Caco-2 (cell line): ENCODE measurements at regions not wholly inside any gene's neighbourhood (a gene's known extent, or its start where the extent isn't known, plus 50 kb on each side); places are given as distances from the start of the nearest gene placed in this dataset.

Source experiments
- BruUV-seq: library from RNA; stranded (reverse); fragments of 400-500 nt; replicated peaks from 2 replicates; lab custom pipeline; 2021; lab: Mats Ljungman, UMichigan
- CTCF ChIA-PET: fragments of 300-600 bp; sonication (Branson Sonifier 250); formaldehyde crosslinking; loops from one replicate; lab custom pipeline; 2022; ENCODE audit warnings: antibody characterized with exemption; lab: Charles Lee
- POLR2A ChIA-PET: fragments of 300-600 bp; sonication (Branson Sonifier 250); formaldehyde crosslinking; loops from one replicate; lab custom pipeline; 2022; ENCODE audit warnings: antibody characterized with exemption; lab: Charles Lee
- DNase-seq, 2 experiments: peaks; one replicate each; pipeline versions ENCODE4 v3.0.0 to v3.0.0-alpha.2; 2020 to 2022
- H3K27me3 ChIP-seq: replicated peaks from 2 replicates; pipeline ENCODE4 v1.6.0; 2011; ENCODE audit warnings: low read length; ENCODE audit not compliant: control insufficient read depth, insufficient read depth
- H3K36me3 ChIP-seq: 2 replicates; pipeline ENCODE4 v1.5.1; 2011; ENCODE audit warnings: low read length; ENCODE audit not compliant: control insufficient read depth, insufficient read depth
- H3K4me1 ChIP-seq: fragments of 250-450 bp; sonication (Bioruptor Pico); 2 replicates; pipeline ENCODE4 v1.5.1; 2020; ENCODE audit warnings: mild to moderate bottlenecking
- H3K4me3 ChIP-seq: 2 replicates; pipeline ENCODE4 v1.5.1; 2011; ENCODE audit warnings: low read depth, mild to moderate bottlenecking, control low read depth, low read length
- H3K9me3 ChIP-seq: fragments of 250-450 bp; sonication (Bioruptor Pico); 2 replicates; pipeline ENCODE4 v1.5.1; 2020; ENCODE audit warnings: mild to moderate bottlenecking, moderate library complexity
- H3K27ac Mint-ChIP-seq: one replicate; pipeline ENCODE4 v1.8.0; 2022; ENCODE audit warnings: mixed read lengths; ENCODE audit not compliant: unreplicated experiment
- H3K27me3 Mint-ChIP-seq: one replicate; pipeline ENCODE4 v1.8.0; 2022; ENCODE audit warnings: mixed read lengths; ENCODE audit not compliant: insufficient read depth, unreplicated experiment
- H3K36me3 Mint-ChIP-seq: one replicate; pipeline ENCODE4 v1.8.0; 2022; ENCODE audit warnings: mild to moderate bottlenecking, mixed read lengths; ENCODE audit not compliant: insufficient read depth, unreplicated experiment
- H3K4me1 Mint-ChIP-seq: one replicate; pipeline ENCODE4 v1.8.0; 2022; ENCODE audit warnings: low read depth, mixed read lengths; ENCODE audit not compliant: unreplicated experiment
- H3K4me3 Mint-ChIP-seq: one replicate; pipeline ENCODE4 v1.8.0; 2022; ENCODE audit warnings: mild to moderate bottlenecking, moderate library complexity, mixed read lengths; ENCODE audit not compliant: unreplicated experiment
- H3K9me3 Mint-ChIP-seq: one replicate; pipeline ENCODE4 v1.8.0; 2022; ENCODE audit warnings: mixed read lengths; ENCODE audit not compliant: unreplicated experiment
- CTCF ChIP-seq, 2 experiments: fragments of 200-600 bp in 1 of 2; IDR thresholded peaks; 1 replicate in 1 of 2; 2 replicates in 1 of 2; pipeline versions ENCODE4 v1.5.1 to v1.8.0; 2011 to 2022; ENCODE audit warnings: antibody characterized with exemption in 1 of 2, control low read depth in 1 of 2, inconsistent platforms in 1 of 2, low read depth in 1 of 2, low read length in 1 of 2, mild to moderate bottlenecking in 1 of 2, moderate library complexity in 1 of 2; ENCODE audit not compliant: insufficient read depth in 1 of 2, severe bottlenecking in 1 of 2, unreplicated experiment in 1 of 2
- intact Hi-C: fragments of 100-400 bp; cut with micrococcal nuclease; formaldehyde crosslinking; loops from one replicate; pipeline ENCODE4 v1.10.0; 2022; ENCODE audit not compliant: unreplicated experiment

DNA sequence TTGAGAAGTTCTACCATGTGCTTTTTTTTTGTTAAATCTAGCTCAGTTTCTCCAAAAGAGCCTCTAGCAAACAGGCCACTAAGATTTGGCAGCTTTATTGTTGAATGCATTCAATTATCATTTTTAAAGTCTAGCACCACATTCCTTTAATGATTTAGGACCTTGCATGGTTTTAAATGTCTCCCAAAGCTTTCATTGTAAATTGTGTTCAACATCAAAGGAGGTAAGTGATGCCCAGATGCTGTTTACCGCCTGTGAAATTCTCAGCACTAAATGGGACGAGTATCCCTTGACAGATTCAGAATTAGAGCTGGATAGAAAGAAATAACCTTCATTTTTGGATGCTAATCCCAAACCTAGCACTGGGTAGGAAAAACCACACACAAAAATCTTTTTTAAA lies 112.1 kb upstream of the FAM204A start:
- H3K4me1 ChIP-seq: peaks cover 13% of the 10 kb centered on the region
- Mint-ChIP-seq H3K9me3 (peaks cover 21% of the 10 kb centered on the region), H3K36me3 (no peaks in the 10 kb centered on the region), H3K4me3 (no peak overlapping the region), H3K4me1 (no peaks in the 10 kb centered on the region), H3K27ac (no peak overlapping the region), H3K27me3 (peaks cover 3% of the 10 kb centered on the region)
- ChIA-PET CTCF (no interaction called here), POLR2A (no interaction called here)
- no peak overlapping the region for H3K4me3 ChIP-seq
- TF ChIP-seq CTCF (IDR thresholded peaks at IDR 0.05; ENCODE audit: insufficient read depth in 1 of 2, low read depth in 1 of 2, low read length in 1 of 2, severe bottlenecking in 1 of 2, unreplicated experiment in 1 of 2): no peak
- BruUV-seq: no TSS peak
- DNase-seq: no peak
- H3K36me3 ChIP-seq: no peaks in the 10 kb centered on the region
- no peaks in the 10 kb centered on the region for H3K27me3 ChIP-seq
- intact Hi-C loops: no loop called here
- peaks cover 8% of the 10 kb centered on the region; the same call in 1 of the 2 replicates for H3K9me3 ChIP-seq

GRCh38 chr10:118452098-118452497 lies 110.0 kb upstream of the FAM204A start:
- peaks cover 8% of the 10 kb centered on the region; the same call in 1 of the 2 replicates for H3K9me3 ChIP-seq
- CTCF ChIA-PET: no interaction called here
- intact Hi-C loops: no loop called here
- H3K27me3 Mint-ChIP-seq: peaks cover 3% of the 10 kb centered on the region
- no peaks in the 10 kb centered on the region for H3K4me1 Mint-ChIP-seq
- POLR2A ChIA-PET: no interaction called here
- no peak for DNase-seq
- no peak overlapping the region for H3K27ac Mint-ChIP-seq
- H3K36me3 ChIP-seq: no peaks in the 10 kb centered on the region
- H3K9me3 Mint-ChIP-seq: peaks cover 21% of the 10 kb centered on the region
- H3K4me3 Mint-ChIP-seq: no peak overlapping the region
- no TSS peak for BruUV-seq
- TF ChIP-seq CTCF (IDR thresholded peaks at IDR 0.05; ENCODE audit: insufficient read depth in 1 of 2, low read depth in 1 of 2, low read length in 1 of 2, severe bottlenecking in 1 of 2, unreplicated experiment in 1 of 2): no peak
- H3K27me3 ChIP-seq: no peaks in the 10 kb centered on the region
- H3K4me1 ChIP-seq: no peaks in the 10 kb centered on the region
- no peaks in the 10 kb centered on the region for H3K36me3 Mint-ChIP-seq
- H3K4me3 ChIP-seq: no peak overlapping the region

GRCh38 chr10:118449521-118449920 lies 107.4 kb upstream of the FAM204A start:
- ChIA-PET CTCF (no interaction called here), POLR2A (no interaction called here)
- intact Hi-C loops: no loop called here
- Histone ChIP-seq H3K4me3 (no peak overlapping the region), H3K9me3 (peaks cover 8% of the 10 kb centered on the region; the same call in 1 of the 2 replicates), H3K4me1 (no peaks in the 10 kb centered on the region), H3K36me3 (no peaks in the 10 kb centered on the region), H3K27me3 (no peaks in the 10 kb centered on the region)
- peaks cover 3% of the 10 kb centered on the region for H3K27me3 Mint-ChIP-seq
- no peak for TF ChIP-seq CTCF (IDR thresholded peaks at IDR 0.05; ENCODE audit: insufficient read depth in 1 of 2, low read depth in 1 of 2, low read length in 1 of 2, severe bottlenecking in 1 of 2, unreplicated experiment in 1 of 2)
- H3K4me1 Mint-ChIP-seq: no peaks in the 10 kb centered on the region
- no peaks in the 10 kb centered on the region for H3K36me3 Mint-ChIP-seq
- H3K9me3 Mint-ChIP-seq: peaks cover 21% of the 10 kb centered on the region
- no peak overlapping the region for H3K27ac Mint-ChIP-seq
- no peak for DNase-seq
- no peak overlapping the region for H3K4me3 Mint-ChIP-seq
- no TSS peak for BruUV-seq
